ENCODE measurements at regions not wholly inside any gene's neighbourhood (a gene's known extent, or its start where the extent isn't known, plus 50 kb on each side); places are given as distances from the start of the nearest gene placed in this dataset.

GRCh38 chr20:60313614-60314013 is 355.4 kb downstream of the CDH26 start:
- no peak for TF ChIP-seq CTCF (IDR thresholded peaks at IDR 0.05)
- TF ChIP-seq POLR2AphosphoS5 (IDR thresholded peaks at IDR 0.05; ENCODE audit: low read depth, low read length), result no peak
- TF ChIP-seq REST (IDR thresholded peaks at IDR 0.05; ENCODE audit: insufficient read depth in 1 of 2, low read depth in 2 of 2, low read length in 1 of 2), result no peak

All from Panc1 (cell line).